Neural cell (in vitro differentiated cells): ENCODE measurements at regions not wholly inside any gene's neighbourhood (a gene's known extent, or its start where the extent isn't known, plus 50 kb on each side); places are given as distances from the start of the nearest gene placed in this dataset.

Source experiments
- CTCF ChIP-seq: fragments of 450-650 bp; IDR thresholded peaks from 2 replicates; pipeline ENCODE4 v1.5.1; 2014; ENCODE audit warnings: antibody characterized with exemption, mild to moderate bottlenecking, moderate library complexity; ENCODE audit not compliant: poor library complexity, severe bottlenecking
- EZH2 ChIP-seq: fragments of 200-600, 300-800 bp; shearing (Covaris generic), sonication (generic); IDR thresholded peaks from 2 replicates; pipeline ENCODE4 v1.6.1; 2014; ENCODE audit warnings: antibody characterized with exemption, low read length, borderline replicate concordance, mild to moderate bottlenecking; ENCODE audit not compliant: insufficient read depth, poor library complexity, severe bottlenecking
- MXI1 ChIP-seq: fragments of 450-650 bp; conservative IDR thresholded peaks from 2 replicates; pipeline ENCODE4 v1.6.1; 2014; ENCODE audit warnings: antibody characterized with exemption, mild to moderate bottlenecking; ENCODE audit not compliant: poor library complexity, severe bottlenecking
- POLR2AphosphoS5 ChIP-seq: IDR thresholded peaks from 2 replicates; pipeline ENCODE4 v1.6.1; 2012
- RAD21 ChIP-seq: fragments of 450-650 bp; conservative IDR thresholded peaks from 2 replicates; pipeline ENCODE4 v1.6.1; 2014; ENCODE audit warnings: antibody characterized with exemption, mild to moderate bottlenecking, moderate library complexity
- SMC3 ChIP-seq: fragments of 450-650 bp; conservative IDR thresholded peaks from 2 replicates; pipeline ENCODE4 v1.6.1; 2014; ENCODE audit warnings: antibody characterized with exemption, mild to moderate bottlenecking, moderate library complexity; ENCODE audit not compliant: poor library complexity
- TAF1 ChIP-seq: IDR thresholded peaks from 2 replicates; pipeline ENCODE4 v1.6.1; 2012; ENCODE audit warnings: low read depth

- no peak for TF ChIP-seq SMC3
- no peak for TF ChIP-seq CTCF
- no peak for TF ChIP-seq MXI1
- no peak for TF ChIP-seq TAF1
- TF ChIP-seq POLR2AphosphoS5, result no peak
- no peak for TF ChIP-seq EZH2
- no peak for TF ChIP-seq RAD21
These were observed 343.9 kb upstream of the CHST9 start for GRCh38 chr18:27528925-27529521.
